GM04504 (cell line): ENCODE measurements at regions not wholly inside any gene's neighbourhood (a gene's known extent, or its start where the extent isn't known, plus 50 kb on each side); places are given as distances from the start of the nearest gene placed in this dataset.

Source experiments
- DNase-seq: peaks from one replicate; pipeline ENCODE4 v3.0.0-alpha.2; 2012; ENCODE audit warnings: low read depth

GRCh38 chr22:47465222-47465621 is 702.8 kb downstream of the TBC1D22A start:
- DNase-seq, result no peak

GRCh38 chr22:47463220-47463619 is 700.8 kb downstream of the TBC1D22A start:
- no peak for DNase-seq

GRCh38 chr22:47460861-47461260 is 698.4 kb downstream of the TBC1D22A start:
- no peak for DNase-seq

- no peak for DNase-seq
Measured at GRCh38 chr22:47460176-47460575, 697.7 kb downstream of the TBC1D22A start.

GRCh38 chr22:47458348-47458747 is 695.9 kb downstream of the TBC1D22A start:
- no peak for DNase-seq

- no peak for DNase-seq
Measured at GRCh38 chr22:47457509-47458300, 695.3 kb downstream of the TBC1D22A start.

GRCh38 chr22:47457021-47457420 is 694.6 kb downstream of the TBC1D22A start:
- no peak for DNase-seq

GRCh38 chr22:47456031-47456430 is 693.6 kb downstream of the TBC1D22A start:
- DNase-seq, result no peak

GRCh38 chr22:47453049-47453448 is 690.6 kb downstream of the TBC1D22A start:
- no peak for DNase-seq

GRCh38 chr22:47452184-47452583 is 689.7 kb downstream of the TBC1D22A start:
- no peak for DNase-seq

- DNase-seq, result no peak
Measured at GRCh38 chr22:47450876-47451475, 688.5 kb downstream of the TBC1D22A start.

- no peak for DNase-seq
Measured at GRCh38 chr22:47449508-47450270, 687.2 kb downstream of the TBC1D22A start.

- no peak for DNase-seq
Measured at GRCh38 chr22:47448231-47449223, 686.1 kb downstream of the TBC1D22A start.

- DNase-seq, result no peak
Measured at GRCh38 chr22:47446821-47447810, 684.7 kb downstream of the TBC1D22A start.

GRCh38 chr22:47446331-47446730 is 683.9 kb downstream of the TBC1D22A start:
- DNase-seq, result no peak

- no peak for DNase-seq
Measured at GRCh38 chr22:47445716-47446290, 683.4 kb downstream of the TBC1D22A start.

GRCh38 chr22:47445212-47445611 is 682.8 kb downstream of the TBC1D22A start:
- DNase-seq, result no peak

GRCh38 chr22:47444746-47445065 is 682.3 kb downstream of the TBC1D22A start:
- no peak for DNase-seq

GRCh38 chr22:47443836-47444745 is 681.6 kb downstream of the TBC1D22A start:
- no peak for DNase-seq
